Adipocyte (in vitro differentiated cells): ENCODE measurements at regions not wholly inside any gene's neighbourhood (a gene's known extent, or its start where the extent isn't known, plus 50 kb on each side); places are given as distances from the start of the nearest gene placed in this dataset.
A peak's percentile ranks its signal among the peaks of the same experiment; 100 is the strongest.
"Not testable (repeated sequence)": the region's sequence is repeated elsewhere in the genome, so short reads cannot be mapped to it uniquely, and the experiment has no call there.

Experiments used
- DNase-seq: peaks from one replicate; pipeline ENCODE4 v3.0.0-alpha.2; 2015; ENCODE audit warnings: low read depth
- H3K27me3 ChIP-seq: replicated peaks from 2 replicates; pipeline ENCODE4 v1.7.0; 2013; ENCODE audit warnings: mild to moderate bottlenecking, low read length, moderate library complexity; ENCODE audit not compliant: control insufficient read depth, insufficient read depth
- H3K36me3 ChIP-seq: 2 replicates; pipeline ENCODE4 v1.7.0; 2013; ENCODE audit warnings: low read length, mild to moderate bottlenecking, moderate library complexity; ENCODE audit not compliant: control insufficient read depth, insufficient read depth, severe bottlenecking
- H3K4me1 ChIP-seq: 2 replicates; pipeline ENCODE4 v1.7.0; 2013; ENCODE audit warnings: mild to moderate bottlenecking, low read length, moderate library complexity; ENCODE audit not compliant: control insufficient read depth, insufficient read depth
- H3K4me3 ChIP-seq: 2 replicates; pipeline ENCODE4 v1.7.0; 2013; ENCODE audit warnings: mild to moderate bottlenecking, low read length, moderate library complexity
- H3K9ac ChIP-seq: 2 replicates; pipeline ENCODE4 v1.7.0; 2013; ENCODE audit warnings: mild to moderate bottlenecking, low read length, moderate library complexity
- H3K9me3 ChIP-seq: 2 replicates; pipeline ENCODE4 v1.7.0; 2013; ENCODE audit warnings: mild to moderate bottlenecking, low read length, moderate library complexity; ENCODE audit not compliant: control insufficient read depth

- not testable (repeated sequence) for H3K9me3 ChIP-seq, H3K36me3 ChIP-seq, DNase-seq
These were observed 152.7 kb upstream of the PRSS12 start for GRCh38 chr4:118505491-118505890.

GRCh38 chr4:118512870-118513269, 160.1 kb upstream of the PRSS12 start:
- DNase-seq, result peak; percentile 53
- not testable (repeated sequence) for H3K36me3 ChIP-seq, H3K4me3 ChIP-seq

More at GRCh38 chr4:118505491-118505890, 152.7 kb upstream of the PRSS12 start:
- not testable (repeated sequence) for H3K9ac ChIP-seq, H3K27me3 ChIP-seq, H3K4me3 ChIP-seq, H3K4me1 ChIP-seq

GRCh38 chr4:118514332-118514731, 161.5 kb upstream of the PRSS12 start:
- not testable (repeated sequence) for H3K9ac ChIP-seq, H3K9me3 ChIP-seq, H3K4me3 ChIP-seq, H3K36me3 ChIP-seq, H3K27me3 ChIP-seq, DNase-seq, H3K4me1 ChIP-seq

More at GRCh38 chr4:118512870-118513269, 160.1 kb upstream of the PRSS12 start:
- H3K27me3 ChIP-seq, H3K9me3 ChIP-seq, H3K4me1 ChIP-seq, H3K9ac ChIP-seq: not testable (repeated sequence)

- DNase-seq, result peak; percentile 64
These were observed 163.3 kb upstream of the PRSS12 start for GRCh38 chr4:118516107-118516506.

DNA sequence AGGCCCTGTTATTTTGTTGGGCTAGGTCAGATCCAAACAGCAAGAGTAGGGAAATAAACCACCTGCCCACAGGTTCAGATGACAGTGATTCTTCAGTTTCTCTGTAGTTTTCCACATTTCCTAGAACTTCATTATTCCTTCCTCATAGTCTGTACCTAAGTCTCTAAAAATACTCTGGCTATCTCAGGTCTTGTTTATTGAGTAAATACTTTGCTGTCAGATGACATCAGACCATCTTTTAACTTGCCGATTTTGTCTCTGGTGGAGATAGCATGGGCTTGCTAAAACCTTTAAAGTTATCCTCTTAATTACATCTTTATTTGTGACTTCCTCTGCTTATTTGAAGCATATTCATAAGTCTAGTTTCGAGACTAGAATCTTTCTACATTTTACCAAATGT, 155.1 kb upstream of the METTL14 start:
- not testable (repeated sequence) for H3K27me3 ChIP-seq, H3K9ac ChIP-seq, H3K36me3 ChIP-seq, H3K4me1 ChIP-seq, H3K9me3 ChIP-seq, H3K4me3 ChIP-seq, DNase-seq

More at GRCh38 chr4:118516107-118516506, 163.3 kb upstream of the PRSS12 start:
- H3K36me3 ChIP-seq, H3K9me3 ChIP-seq, H3K27me3 ChIP-seq, H3K4me1 ChIP-seq, H3K9ac ChIP-seq, H3K4me3 ChIP-seq: not testable (repeated sequence)

- H3K9me3 ChIP-seq, H3K36me3 ChIP-seq, DNase-seq: not testable (repeated sequence)
These were observed 153.2 kb upstream of the METTL14 start for GRCh38 chr4:118531947-118532346.

DNA sequence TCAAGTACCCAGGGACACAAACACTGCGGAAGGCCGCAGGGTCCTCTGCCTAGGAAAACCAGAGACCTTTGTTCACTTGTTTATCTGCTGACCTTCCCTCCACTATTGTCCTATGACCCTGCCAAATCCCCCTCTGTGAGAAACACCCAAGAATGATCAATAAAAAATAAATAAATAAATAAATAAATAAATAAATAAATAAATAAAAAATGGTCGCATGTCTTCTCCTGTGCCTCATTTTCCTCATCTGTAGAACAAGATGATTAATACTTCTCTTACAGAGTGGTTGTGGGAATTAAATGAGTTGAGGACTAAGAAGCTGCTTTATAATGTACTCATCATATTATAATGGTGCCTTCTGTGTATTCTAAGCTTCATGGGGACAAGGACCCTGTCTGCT, 149.4 kb upstream of the METTL14 start:
- not testable (repeated sequence) for H3K36me3 ChIP-seq, H3K9ac ChIP-seq, H3K4me1 ChIP-seq, H3K4me3 ChIP-seq, H3K9me3 ChIP-seq, DNase-seq, H3K27me3 ChIP-seq

More at GRCh38 chr4:118531947-118532346, 153.2 kb upstream of the METTL14 start:
- not testable (repeated sequence) for H3K9ac ChIP-seq, H3K27me3 ChIP-seq, H3K4me3 ChIP-seq, H3K4me1 ChIP-seq

- peak; percentile 75 for DNase-seq
- H3K27me3 ChIP-seq, H3K4me1 ChIP-seq, H3K9me3 ChIP-seq, H3K36me3 ChIP-seq, H3K9ac ChIP-seq, H3K4me3 ChIP-seq: not testable (repeated sequence)
These were observed 145.6 kb upstream of the METTL14 start for GRCh38 chr4:118539412-118540077.

DNA sequence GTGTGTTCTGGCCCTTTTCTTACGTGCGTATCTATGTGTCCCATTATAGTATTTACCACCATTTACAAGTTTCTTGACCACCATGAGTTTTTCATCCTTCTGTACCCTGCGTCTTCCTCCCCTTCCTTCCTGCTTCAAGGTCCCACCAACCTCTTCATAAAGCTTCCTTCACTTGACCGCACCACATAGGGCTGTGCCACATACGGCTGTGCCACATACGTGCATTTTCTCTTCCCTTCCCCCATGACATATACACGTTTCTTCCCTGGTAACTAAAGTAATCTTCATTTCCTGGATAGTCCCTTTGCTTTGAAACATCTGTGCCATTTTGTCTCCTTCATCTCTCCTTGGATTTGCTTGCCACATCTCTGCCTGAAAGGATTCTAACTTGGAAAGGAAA, 128.6 kb upstream of the METTL14 start:
- not testable (repeated sequence) for H3K9me3 ChIP-seq, H3K4me3 ChIP-seq, DNase-seq

GRCh38 chr4:118557298-118557851, 127.8 kb upstream of the METTL14 start:
- DNase-seq, result peak; percentile 60
- Histone ChIP-seq H3K4me3 (no peak overlapping the region), H3K9me3 (no peaks in the 10 kb centered on the region), H3K9ac (no peak overlapping the region), H3K27me3 (no peaks in the 10 kb centered on the region), H3K36me3 (no peaks in the 10 kb centered on the region), H3K4me1 (peaks cover 5% of the 10 kb centered on the region)

More for the DNA sequence above, 128.6 kb upstream of the METTL14 start:
- H3K27me3 ChIP-seq, H3K9ac ChIP-seq, H3K4me1 ChIP-seq, H3K36me3 ChIP-seq: not testable (repeated sequence)

DNA sequence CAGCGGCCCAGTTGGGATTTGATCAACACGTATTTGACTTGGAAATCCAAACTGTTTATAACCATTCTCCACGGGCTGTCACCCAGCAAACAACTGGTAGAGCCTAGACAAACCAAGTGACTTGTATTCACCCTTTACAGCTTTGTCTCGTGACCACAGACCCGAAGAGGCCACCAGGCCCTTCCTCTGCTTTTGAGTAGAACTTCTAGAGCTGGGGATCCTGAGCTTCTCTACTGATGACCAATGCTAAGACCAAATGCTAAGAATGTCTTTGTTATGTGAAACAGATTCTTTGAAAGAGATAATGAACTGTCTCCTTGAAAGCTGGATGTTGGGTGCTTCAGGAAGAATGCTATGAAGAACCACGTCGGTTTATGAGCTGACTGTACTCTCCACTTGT, 127.0 kb upstream of the METTL14 start:
- not testable (repeated sequence) for H3K36me3 ChIP-seq, H3K4me1 ChIP-seq, H3K9ac ChIP-seq, DNase-seq, H3K9me3 ChIP-seq, H3K27me3 ChIP-seq, H3K4me3 ChIP-seq

DNA sequence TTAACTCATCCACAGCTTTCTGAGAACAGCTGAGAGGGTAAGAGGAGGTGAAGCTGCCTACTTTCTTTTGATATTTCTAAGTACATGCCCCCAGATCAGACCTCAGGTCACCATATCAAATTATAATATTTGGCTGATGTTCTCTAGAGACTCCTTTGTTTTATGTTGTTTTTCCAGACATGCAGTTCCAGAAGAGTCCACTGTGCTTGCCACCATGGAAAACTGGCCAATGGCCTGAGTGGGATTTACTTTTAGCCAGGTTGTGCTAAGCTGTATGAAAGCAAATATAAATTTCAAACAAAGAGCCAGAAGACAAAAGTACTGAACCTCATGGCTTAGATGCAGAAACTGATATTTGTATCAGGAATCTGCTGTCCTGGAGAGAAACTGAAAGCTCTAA, 123.6 kb upstream of the METTL14 start:
- DNase-seq, H3K9ac ChIP-seq: not testable (repeated sequence)

More for the DNA sequence above, 123.6 kb upstream of the METTL14 start:
- H3K36me3 ChIP-seq, H3K4me3 ChIP-seq, H3K4me1 ChIP-seq, H3K9me3 ChIP-seq, H3K27me3 ChIP-seq: not testable (repeated sequence)
